IMR-90 (cell line): ENCODE measurements at regions not wholly inside any gene's neighbourhood (a gene's known extent, or its start where the extent isn't known, plus 50 kb on each side); places are given as distances from the start of the nearest gene placed in this dataset.
A peak's percentile ranks its signal among the peaks of the same experiment; 100 is the strongest.

ENCODE experiments used
- ATAC-seq: fragments of 200-7000 bp; cut with Tn5 transposase; 2 replicates; pipeline ENCODE4 v1.9.1; 2020; ENCODE audit warnings: low read depth, mild to moderate bottlenecking, moderate library complexity
- BruUV-seq: library from RNA; stranded (reverse); fragments of 400-500 nt; replicated peaks from 2 replicates; lab custom pipeline; 2021; lab: Mats Ljungman, UMichigan
- CTCF ChIA-PET: fragments of 300-600 bp; formaldehyde crosslinking; extraction: SDS; loops from one replicate; lab custom pipeline; 2021; ENCODE audit warnings: antibody characterized with exemption; lab: Yijun Ruan, JAX
- POLR2A ChIA-PET: fragments of 300-600 bp; sonication (Branson Sonifier 250); formaldehyde crosslinking; loops from one replicate; lab custom pipeline; 2022; ENCODE audit warnings: antibody characterized with exemption; ENCODE audit not compliant: unreplicated experiment; lab: Charles Lee
- DNase-seq: peaks from one replicate; pipeline ENCODE4 v3.0.0; 2013
- H2AFZ ChIP-seq: replicated peaks from 2 replicates; pipeline ENCODE3; 2013; ENCODE audit warnings: low read length, mild to moderate bottlenecking; ENCODE audit not compliant: poor library complexity
- H2AK5ac ChIP-seq: 2 replicates; pipeline ENCODE4 v1.6.1; 2013; ENCODE audit warnings: low read depth, low read length, inconsistent platforms
- H2AK9ac ChIP-seq: replicated peaks from 2 replicates; pipeline ENCODE3; 2013; ENCODE audit warnings: mild to moderate bottlenecking, low read depth, low read length, moderate library complexity; ENCODE audit not compliant: poor library complexity
- H2BK120ac ChIP-seq: 2 replicates; pipeline ENCODE4 v1.6.1; 2013; ENCODE audit warnings: low read depth, low read length, inconsistent platforms
- H2BK15ac ChIP-seq: 3 replicates; pipeline ENCODE4 v1.6.1; 2013; ENCODE audit warnings: low read depth, low read length, inconsistent platforms
- H2BK20ac ChIP-seq: 2 replicates; pipeline ENCODE4 v1.6.1; 2013; ENCODE audit warnings: low read depth, mild to moderate bottlenecking, inconsistent platforms, low read length, moderate library complexity
- H2BK5ac ChIP-seq: 2 replicates; pipeline ENCODE4 v1.6.1; 2013; ENCODE audit warnings: mild to moderate bottlenecking, low read depth, low read length, inconsistent platforms; ENCODE audit not compliant: poor library complexity, severe bottlenecking
- H3K14ac ChIP-seq: replicated peaks from 2 replicates; pipeline ENCODE4 v1.6.1; 2013; ENCODE audit warnings: low read depth, low read length, inconsistent platforms
- H3K18ac ChIP-seq: 2 replicates; pipeline ENCODE4 v1.6.1; 2013; ENCODE audit warnings: low read depth, low read length, control low read depth
- H3K23ac ChIP-seq: 2 replicates; pipeline ENCODE4 v1.6.1; 2013; ENCODE audit warnings: low read depth, low read length, inconsistent platforms
- H3K27ac ChIP-seq: 2 replicates; pipeline ENCODE4 v1.5.1; 2013; ENCODE audit warnings: mild to moderate bottlenecking, control low read depth, low read length; ENCODE audit not compliant: insufficient read depth
- H3K27me3 ChIP-seq: 2 replicates; pipeline ENCODE4 v1.6.1; 2013; ENCODE audit warnings: low read length; ENCODE audit not compliant: control insufficient read depth, insufficient read depth
- H3K36me3 ChIP-seq: 2 replicates; pipeline ENCODE4 v1.6.1; 2013; ENCODE audit warnings: low read length, mixed read lengths; ENCODE audit not compliant: control insufficient read depth, insufficient read depth
- H3K4ac ChIP-seq: 2 replicates; pipeline ENCODE4 v1.6.1; 2013; ENCODE audit warnings: low read depth, low read length, inconsistent platforms
- H3K4me1 ChIP-seq: 2 replicates; pipeline ENCODE4 v1.6.1; 2013; ENCODE audit warnings: low read length, mixed read lengths; ENCODE audit not compliant: control insufficient read depth, insufficient read depth
- H3K4me2 ChIP-seq: 2 replicates; pipeline ENCODE4 v1.6.1; 2013; ENCODE audit warnings: low read depth, mild to moderate bottlenecking, control low read depth, low read length, moderate library complexity
- H3K4me3 ChIP-seq: 2 replicates; pipeline ENCODE4 v1.5.1; 2013; ENCODE audit warnings: low read depth, mild to moderate bottlenecking, control low read depth, low read length, moderate library complexity; ENCODE audit not compliant: insufficient read depth
- H3K56ac ChIP-seq: 2 replicates; pipeline ENCODE4 v1.6.1; 2013; ENCODE audit warnings: low read length, inconsistent platforms; ENCODE audit not compliant: insufficient read depth; ENCODE audit errors: extremely low read depth
- H3K79me1 ChIP-seq, 2 experiments: 2 replicates each; pipeline ENCODE4 v1.6.1; 2013; ENCODE audit warnings: low read length in 2 of 2, inconsistent platforms in 1 of 2, low read depth in 1 of 2
- H3K9ac ChIP-seq: 2 replicates; pipeline ENCODE4 v1.6.1; 2013; ENCODE audit warnings: low read depth, low read length, control low read depth
- H3K9me1 ChIP-seq: 2 replicates; pipeline ENCODE4 v1.6.1; 2013; ENCODE audit warnings: low read length, inconsistent platforms; ENCODE audit not compliant: insufficient read depth
- H3K9me3 ChIP-seq: 2 replicates; pipeline ENCODE4 v1.6.1; 2013; ENCODE audit warnings: low read length; ENCODE audit not compliant: control insufficient read depth, insufficient read depth
- H4K20me1 ChIP-seq: 2 replicates; pipeline ENCODE4 v1.6.1; 2013; ENCODE audit warnings: low read length, inconsistent platforms; ENCODE audit not compliant: insufficient read depth
- H4K5ac ChIP-seq: 2 replicates; pipeline ENCODE4 v1.6.1; 2013; ENCODE audit warnings: mild to moderate bottlenecking, low read depth, low read length, control low read depth
- H4K8ac ChIP-seq, 2 experiments: 2 replicates each; pipeline ENCODE4 v1.6.1; 2013; ENCODE audit warnings: low read depth in 2 of 2, low read length in 2 of 2, control low read depth in 1 of 2, inconsistent platforms in 1 of 2
- H4K91ac ChIP-seq: 2 replicates; pipeline ENCODE4 v1.6.1; 2013; ENCODE audit warnings: low read depth, low read length, inconsistent platforms; ENCODE audit not compliant: insufficient read depth
- BHLHE40 ChIP-seq: fragments of 150-350 bp; IDR thresholded peaks from 2 replicates; pipeline ENCODE4 v1.6.1; 2016; ENCODE audit warnings: mild to moderate bottlenecking, low read depth, low read length
- CTCF ChIP-seq: conservative IDR thresholded peaks from 2 replicates; pipeline ENCODE4 v1.5.1; 2012; ENCODE audit warnings: mild to moderate bottlenecking, low read depth, low read length, improper control_type of control experiment
- ELK1 ChIP-seq: fragments of 150-350 bp; IDR thresholded peaks from 2 replicates; pipeline ENCODE4 v1.6.1; 2016; ENCODE audit warnings: low read depth, mild to moderate bottlenecking, low read length, moderate library complexity, borderline replicate concordance
- FOS ChIP-seq: fragments of 150-350 bp; IDR thresholded peaks from 2 replicates; pipeline ENCODE4 v1.6.1; 2016; ENCODE audit warnings: low read depth, low read length
- MAFK ChIP-seq: IDR thresholded peaks from 2 replicates; pipeline ENCODE4 v1.6.1; 2012; ENCODE audit warnings: low read depth, low read length, improper control_type of control experiment
- MAZ ChIP-seq: IDR thresholded peaks from 2 replicates; pipeline ENCODE4 v1.6.1; 2012; ENCODE audit warnings: low read depth, mild to moderate bottlenecking, low read length, improper control_type of control experiment, moderate library complexity, borderline replicate concordance
- NFE2L2 ChIP-seq: fragments of 150-350 bp; IDR thresholded peaks from 2 replicates; pipeline ENCODE4 v1.6.1; 2016; ENCODE audit warnings: low read depth, mild to moderate bottlenecking, low read length
- POLR2A ChIP-seq: IDR thresholded peaks from 2 replicates; pipeline ENCODE4 v1.6.1; 2012; ENCODE audit warnings: mild to moderate bottlenecking, low read depth, low read length
- RCOR1 ChIP-seq: IDR thresholded peaks from 2 replicates; pipeline ENCODE4 v1.6.1; 2012; ENCODE audit warnings: mild to moderate bottlenecking, low read length, improper control_type of control experiment; ENCODE audit not compliant: insufficient replicate concordance
- RFX5 ChIP-seq: IDR thresholded peaks from 2 replicates; pipeline ENCODE4 v1.8.0; 2012; ENCODE audit warnings: low read depth, mild to moderate bottlenecking, low read length, moderate library complexity
- SMC3 ChIP-seq: fragments of 150-350 bp; IDR thresholded peaks from 2 replicates; pipeline ENCODE4 v1.6.1; 2016; ENCODE audit warnings: low read depth, mild to moderate bottlenecking, antibody characterized with exemption, low read length, moderate library complexity
- USF2 ChIP-seq: fragments of 150-350 bp; IDR thresholded peaks from 2 replicates; pipeline ENCODE4 v1.6.1; 2017; ENCODE audit warnings: mild to moderate bottlenecking, antibody characterized with exemption, low read length, low read depth
- WGBS, 2 experiments: methylation state at CpG; one replicate each; pipeline versions ENCODE4 v1.1.5 to v1.1.7; 2013; ENCODE audit warnings: missing lambda C conversion rate in 2 of 2; ENCODE audit not compliant: insufficient read length in 1 of 2; ENCODE audit errors: extremely low coverage in 2 of 2; 5-methylcytosine and 5-hydroxymethylcytosine counted together
- dilution Hi-C: fragments of 300-500 bp; cut with HindIII; formaldehyde crosslinking; loops from one replicate; pipeline ENCODE4 v1.14.3; 2018; ENCODE audit warnings: low sequenced_read_pairs; ENCODE audit not compliant: unreplicated experiment
- in situ Hi-C: fragments of 300-500 bp; cut with MboI; formaldehyde crosslinking; loops from 3 replicates; pipeline ENCODE4 v1.14.3; 2019; ENCODE audit warnings: low sequenced_read_pairs, inconsistent platforms, mixed read lengths
- intact Hi-C: fragments of 100-400 bp; cut with micrococcal nuclease; formaldehyde crosslinking; loops from 2 replicates; pipeline ENCODE4 v1.10.0; 2022

GRCh38 chr10:47160261-47160908 lies 139.6 kb upstream of the GDF10 start:
- no peak for TF ChIP-seq BHLHE40
- no peak for TF ChIP-seq NFE2L2
- TF ChIP-seq CTCF: no peak
- no peak for TF ChIP-seq FOS
- no peak for TF ChIP-seq POLR2A
- no peak for TF ChIP-seq ELK1
- no peak for TF ChIP-seq MAFK
- no peak for TF ChIP-seq USF2
- no peak for TF ChIP-seq MAZ
- TF ChIP-seq SMC3: no peak
- no peak for TF ChIP-seq RFX5
- no peak for TF ChIP-seq RCOR1
- Histone ChIP-seq H3K56ac (no peak overlapping the region), H2BK5ac (no peak overlapping the region), H2AK9ac (peak overlapping the region; percentile 48), H3K4ac (no peak overlapping the region; the same call in 1 of the 2 replicates), H3K36me3 (no peaks in the 10 kb centered on the region; the same call in 1 of the 2 replicates), H4K5ac (peak overlapping the region; percentile 4; the same call in 1 of the 2 replicates), H2BK20ac (peak overlapping the region; percentile 34; the same call in 1 of the 2 replicates), H3K9ac (no peak overlapping the region), H2BK120ac (0 out of 2 replicates have a peak overlapping the region, but pooled peaks have one; percentile 22), H3K14ac (0 out of 2 replicates have a peak overlapping the region, but pooled peaks have one; percentile 26), H4K20me1 (no peaks in the 10 kb centered on the region), H3K4me1 (peaks cover 14% of the 10 kb centered on the region), H3K27me3 (no peaks in the 10 kb centered on the region), H3K9me1 (peaks cover 10% of the 10 kb centered on the region), H2AFZ (peak overlapping the region; percentile 34), H3K27ac (peak overlapping the region; percentile 2; the same call in 1 of the 2 replicates), H2AK5ac (no peak overlapping the region; the same call in 1 of the 2 replicates), H3K4me2 (no peak overlapping the region), H3K4me3 (no peak overlapping the region), H4K8ac (no peak overlapping the region), H3K79me1 (peaks cover 0 to 4% of the 10 kb centered on the region in 2 experiments; a peak in 1 of 4 replicates), H3K23ac (no peak overlapping the region), H2BK15ac (no peak overlapping the region), H4K91ac (peak overlapping the region; percentile 7; the same call in 1 of the 2 replicates), H3K18ac (peak overlapping the region; percentile 14; the same call in 1 of the 2 replicates), H3K9me3 (no peaks in the 10 kb centered on the region)
- intact Hi-C loops (no loop called here), in situ Hi-C loops (no loop called here), dilution Hi-C loops (no loop called here)
- BruUV-seq: no TSS peak
- ATAC-seq: no peak
- ChIA-PET CTCF (no interaction called here), POLR2A (no interaction called here)
- no peak for DNase-seq
- no CpG with 5 or more reads among the region's 9 CpGs for WGBS, 2 experiments
